ENCODE measurements at regions not wholly inside any gene's neighbourhood (a gene's known extent, or its start where the extent isn't known, plus 50 kb on each side); places are given as distances from the start of the nearest gene placed in this dataset.

GRCh38 chr2:6576302-6576701 lies 289.4 kb downstream of the CMPK2 start:
- TF ChIP-seq SALL2 (CRISPR knock-in tag; IDR thresholded peaks at IDR 0.05) (no peak), CTCF (CRISPR knock-in tag; IDR thresholded peaks at IDR 0.05) (no peak), THAP8 (CRISPR knock-in tag; IDR thresholded peaks at IDR 0.05; ENCODE audit: borderline replicate concordance) (no peak), CEBPB (IDR thresholded peaks at IDR 0.05; ENCODE audit: borderline replicate concordance, low read depth, low read length) (no peak), POLR2A (IDR thresholded peaks at IDR 0.05; ENCODE audit: insufficient read depth in 1 of 2, low read depth in 2 of 2, low read length in 2 of 2) (no peak), SMC3 (IDR thresholded peaks at IDR 0.05; ENCODE audit: low read length) (no peak)

Data from HepG2 (cell line).